Kidney capillary endothelial cell (primary cell): ENCODE measurements at regions not wholly inside any gene's neighbourhood (a gene's known extent, or its start where the extent isn't known, plus 50 kb on each side); places are given as distances from the start of the nearest gene placed in this dataset.
"Not testable (repeated sequence)": the region's sequence is repeated elsewhere in the genome, so short reads cannot be mapped to it uniquely, and the experiment has no call there.

ENCODE experiments used
- DNase-seq: peaks from one replicate; pipeline ENCODE4 v3.0.0-alpha.2; 2018; ENCODE audit warnings: low spot score

DNA sequence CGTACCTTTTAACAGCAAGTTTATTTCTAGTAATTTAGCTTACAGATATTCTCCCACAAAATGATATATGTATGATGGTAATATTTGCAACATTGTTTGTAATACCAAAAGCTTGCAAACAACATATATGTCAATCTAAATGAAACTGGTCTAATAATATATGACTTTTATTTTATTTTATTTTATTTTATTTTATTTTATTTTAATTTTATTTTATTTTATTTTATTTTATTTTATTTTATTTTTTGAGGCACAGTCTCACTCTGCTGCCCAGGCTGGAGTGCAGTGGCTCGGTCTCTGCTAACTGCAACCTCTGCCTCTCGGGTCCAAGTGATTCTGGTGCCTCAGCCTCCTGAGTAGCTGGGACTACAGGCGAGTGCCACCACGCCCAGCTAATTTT lies 94.6 kb upstream of the ABCA1 start:
- not testable (repeated sequence) for DNase-seq

DNA sequence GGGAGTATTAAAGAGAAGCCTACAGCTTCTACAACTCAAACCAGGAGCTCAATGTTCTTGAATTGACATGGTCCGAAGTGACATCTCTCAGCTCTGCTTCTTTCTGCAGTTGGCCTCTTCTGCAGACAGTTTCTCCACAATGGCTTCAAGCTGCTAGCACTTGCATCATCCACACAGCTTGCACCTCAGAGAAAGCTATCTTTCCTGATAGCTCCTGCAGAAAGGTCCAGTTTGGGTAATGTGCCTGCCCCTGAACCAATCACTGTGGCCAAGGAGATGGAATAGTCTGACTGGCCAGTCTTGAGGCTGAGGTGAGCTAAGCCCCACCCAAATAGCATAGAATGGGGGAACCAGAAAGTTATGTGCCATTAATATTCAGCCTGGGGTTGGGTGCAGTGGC lies 95.8 kb upstream of the ABCA1 start:
- DNase-seq: no peak

DNA sequence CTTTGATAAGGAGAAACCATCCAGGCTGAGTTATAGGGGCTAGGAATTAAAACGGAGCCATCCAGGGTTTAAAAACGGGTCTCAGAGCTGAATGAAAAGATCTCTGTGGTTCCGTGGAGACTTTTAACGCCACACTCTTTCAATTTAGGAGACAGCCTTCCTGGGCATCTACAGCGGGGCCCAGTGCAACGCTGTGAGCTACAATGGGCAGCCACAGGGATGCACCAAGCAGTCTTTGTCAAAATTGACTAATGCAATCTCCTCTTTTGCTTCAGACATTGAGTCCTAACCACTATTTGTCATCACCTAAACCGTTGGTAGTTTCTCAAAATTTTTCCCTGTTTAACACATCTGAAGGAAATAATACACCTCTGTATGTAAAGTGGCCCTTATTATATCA lies 96.6 kb upstream of the ABCA1 start:
- DNase-seq: no peak

DNA sequence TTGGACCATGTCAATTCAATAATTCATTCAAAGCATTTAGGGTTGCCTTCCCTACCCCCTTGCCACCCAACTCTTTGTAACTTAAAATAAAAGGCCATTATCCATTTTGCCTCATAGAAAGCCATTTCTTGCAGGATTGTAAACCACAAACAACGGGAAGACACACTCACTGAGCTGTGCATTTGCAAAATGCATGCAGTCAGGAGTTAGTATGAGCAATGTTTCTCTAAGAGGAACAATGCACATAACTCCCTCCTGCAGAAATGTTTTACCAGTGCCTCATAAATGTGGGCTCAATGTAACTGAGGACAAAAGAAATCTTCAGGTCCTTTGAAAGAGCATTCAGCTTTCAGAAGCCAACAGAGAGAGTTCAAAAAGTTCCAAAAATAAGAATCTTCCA lies 98.5 kb upstream of the ABCA1 start:
- no peak for DNase-seq

DNA sequence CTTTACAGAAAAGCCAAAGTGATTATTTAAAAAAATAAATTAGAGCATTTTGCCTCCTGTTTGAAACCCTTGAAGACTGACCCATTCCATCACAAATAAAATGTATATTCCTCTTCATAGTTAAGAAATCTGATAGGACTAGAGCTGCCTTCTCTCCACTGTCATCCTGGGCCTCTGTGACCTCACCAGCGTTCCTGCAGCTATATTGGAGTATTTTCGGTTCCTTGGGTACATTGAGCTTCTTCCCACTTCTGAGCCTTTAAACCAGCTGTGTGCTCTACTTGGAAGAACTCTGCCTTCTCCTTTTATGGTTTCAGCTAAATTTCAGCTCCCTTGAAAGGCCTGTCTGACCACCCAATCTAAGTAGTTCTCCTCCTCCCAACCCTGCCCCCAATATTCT lies 99.1 kb upstream of the ABCA1 start:
- no peak for DNase-seq

DNA sequence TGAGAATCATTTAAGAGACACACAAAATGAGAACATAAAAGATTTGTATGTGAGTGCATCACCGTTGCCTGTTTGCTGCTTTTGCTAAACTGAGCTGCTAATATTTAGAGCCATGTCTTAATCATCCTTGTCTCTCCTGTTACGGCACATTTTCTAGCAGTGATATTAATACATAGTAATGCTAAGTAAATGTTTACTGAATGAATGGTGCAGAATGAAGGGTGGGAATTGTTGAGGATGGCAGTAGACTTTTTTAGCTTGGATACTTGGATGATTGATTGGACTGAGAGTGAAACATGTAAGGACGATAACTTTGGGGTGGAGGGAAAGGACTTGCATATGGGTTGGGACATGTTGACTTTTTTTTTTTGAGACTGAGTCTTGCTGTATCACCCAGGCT lies 102.3 kb upstream of the ABCA1 start:
- DNase-seq: no peak

DNA sequence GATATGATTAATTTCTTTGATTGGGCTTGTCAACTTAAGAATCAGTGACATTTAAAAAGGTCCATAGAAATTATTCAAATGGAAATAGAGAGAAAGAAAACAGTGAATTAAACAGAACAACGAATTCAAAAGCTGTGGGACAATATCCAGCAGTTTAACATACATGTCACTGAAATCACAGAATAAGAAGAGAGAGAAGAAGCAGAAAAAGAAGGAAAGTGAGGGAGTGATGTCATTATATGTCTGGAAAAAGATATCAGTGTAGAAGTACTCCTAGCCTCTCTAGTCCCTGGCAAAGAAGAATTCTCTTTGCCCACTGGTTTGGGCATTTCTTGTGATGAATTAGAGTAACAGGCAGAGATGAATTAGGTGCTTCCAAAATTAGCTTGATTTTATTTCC lies 109.2 kb upstream of the ABCA1 start:
- no peak for DNase-seq

DNA sequence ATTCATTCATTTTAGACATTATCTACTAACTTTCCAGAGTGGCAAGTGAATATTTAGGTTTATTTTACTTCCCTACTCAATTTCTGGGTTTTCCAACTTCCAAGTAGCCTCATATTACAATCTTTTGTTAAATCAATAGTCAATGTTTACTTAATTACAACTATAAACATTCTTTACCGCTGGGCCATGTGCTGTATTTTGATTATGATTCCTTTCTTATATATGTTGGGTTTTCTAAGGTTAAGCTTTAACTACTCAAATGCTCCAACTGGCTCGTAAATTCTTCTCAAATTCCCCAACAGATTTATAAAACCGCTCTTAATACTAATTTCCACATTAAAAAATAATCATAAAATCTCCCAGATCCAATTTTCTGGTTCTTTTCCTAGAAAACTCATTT lies 110.1 kb upstream of the ABCA1 start:
- DNase-seq: no peak

DNA sequence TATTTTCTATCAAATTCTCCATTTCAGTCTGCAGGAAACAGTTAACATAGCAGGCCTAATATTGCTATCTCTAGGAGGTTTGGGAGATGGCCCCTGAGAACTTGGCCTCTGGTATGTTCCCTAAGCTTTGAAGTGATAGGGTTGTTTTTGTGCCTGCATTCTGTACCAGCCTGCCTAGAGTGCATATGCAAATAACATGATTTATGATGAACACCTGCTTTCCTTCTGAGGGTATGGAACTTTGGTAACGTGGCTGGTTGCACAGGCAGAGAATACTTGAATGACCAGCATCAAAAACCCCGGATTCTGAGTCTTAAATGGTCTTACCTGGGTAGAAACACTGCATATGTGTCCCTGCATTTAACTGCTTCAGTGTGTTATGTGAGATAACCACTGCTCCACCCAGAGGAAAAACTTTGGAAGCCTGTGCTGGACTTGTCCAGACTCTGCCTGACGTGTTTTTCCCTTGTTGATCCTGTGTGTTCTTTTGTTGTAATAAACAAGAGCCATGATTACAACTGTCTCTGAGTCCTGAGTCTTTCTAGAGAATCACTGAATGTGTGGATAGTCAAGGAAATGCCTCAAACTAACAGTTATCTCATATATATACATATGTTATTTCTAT lies 111.3 kb upstream of the ABCA1 start:
- no peak for DNase-seq

DNA sequence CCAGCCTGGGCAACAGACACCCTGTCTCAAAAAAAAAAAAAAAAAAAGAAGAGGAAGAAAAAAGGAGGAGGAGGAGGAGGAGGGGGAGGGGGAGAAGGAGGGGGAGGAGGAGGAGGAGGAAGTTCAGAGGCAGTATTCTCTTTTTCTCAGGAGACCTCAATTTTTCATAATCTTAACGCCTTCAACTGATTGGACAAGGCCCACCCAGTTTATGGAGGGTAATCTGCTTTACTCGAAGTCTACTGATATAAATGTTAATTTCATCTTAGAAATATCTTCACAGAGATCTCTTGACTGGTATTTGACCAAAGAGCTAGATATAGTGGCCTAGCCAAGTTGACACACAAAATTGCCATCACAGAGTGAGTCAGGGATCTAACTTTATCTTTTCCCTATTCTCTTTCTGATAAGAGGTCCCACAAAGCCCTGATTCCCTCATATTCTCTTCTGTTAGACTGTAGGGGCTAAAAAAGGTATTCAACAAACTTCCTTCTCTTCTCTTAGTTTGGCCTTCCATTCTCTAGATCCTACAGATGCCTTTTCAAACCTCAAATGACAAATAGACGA lies 115.5 kb upstream of the ABCA1 start:
- no peak for DNase-seq

DNA sequence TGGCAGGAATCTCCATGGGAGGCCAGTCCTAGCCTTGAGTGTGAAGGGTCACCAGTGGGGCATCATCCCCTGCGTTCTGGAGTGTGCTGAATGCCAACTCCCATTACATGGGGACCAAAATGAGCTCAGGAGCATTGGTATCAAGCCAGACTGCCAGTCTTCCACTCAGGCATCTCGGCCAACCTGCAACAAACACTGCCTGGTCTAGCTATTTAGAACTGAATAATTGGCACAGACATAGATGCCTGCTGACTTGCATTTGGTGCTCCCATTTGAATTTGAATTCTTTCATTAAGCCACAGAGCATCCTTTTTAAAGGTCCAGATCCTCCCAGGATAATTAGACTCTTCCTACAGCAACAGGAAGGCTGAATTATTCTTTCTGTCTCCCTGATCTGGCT lies 116.6 kb upstream of the ABCA1 start:
- DNase-seq: no peak

DNA sequence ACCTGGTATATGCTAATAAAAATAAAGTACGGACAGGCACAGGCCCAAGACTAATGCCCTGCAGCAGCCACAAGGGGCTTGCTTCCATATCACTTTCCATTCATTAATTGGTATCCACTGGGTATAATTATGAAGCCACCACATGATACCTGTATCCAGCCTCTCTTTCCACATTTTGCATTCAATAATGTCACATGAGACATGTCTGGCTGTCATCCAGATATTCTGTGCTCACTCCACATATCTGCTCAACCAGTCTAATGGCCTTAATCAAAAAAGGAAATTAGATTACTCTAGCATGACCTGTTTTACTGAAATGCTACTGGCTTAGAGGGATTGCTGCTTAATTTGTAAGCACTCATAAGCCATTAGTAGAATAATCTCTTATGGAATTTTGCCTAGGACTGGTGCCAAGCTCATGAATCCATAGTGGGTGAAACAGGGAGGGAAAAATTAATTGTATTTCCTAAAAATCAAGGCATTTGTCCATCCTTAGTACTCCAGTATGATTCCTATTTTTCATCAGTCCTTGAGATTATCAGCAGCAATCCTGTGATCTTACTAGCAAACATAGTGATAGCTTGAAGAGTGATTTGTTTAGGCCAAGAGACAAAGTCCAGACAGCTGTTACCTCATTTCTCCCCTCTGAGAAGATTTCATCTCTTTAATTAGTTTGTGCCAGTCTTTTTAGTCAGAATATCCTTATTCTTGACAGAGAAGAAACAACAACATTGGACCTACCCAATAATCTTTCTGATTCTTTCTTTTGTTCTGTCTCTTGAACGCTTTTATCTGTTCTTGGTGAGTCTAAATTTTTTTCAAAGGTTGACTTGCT lies 119.2 kb upstream of the ABCA1 start:
- DNase-seq: no peak

DNA sequence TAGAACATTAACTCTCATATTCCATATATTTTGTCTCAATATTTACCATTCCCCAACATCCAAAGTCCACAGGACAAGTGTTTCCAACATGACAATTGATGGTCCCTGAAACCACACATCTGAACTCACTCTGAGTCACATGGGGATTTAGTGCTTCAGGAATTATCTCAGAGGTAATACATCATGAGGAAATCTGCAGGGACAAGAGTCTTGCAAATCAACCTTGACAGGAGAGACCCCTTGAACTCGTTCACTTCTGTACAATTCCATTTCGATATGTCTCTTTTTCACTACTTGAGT lies 119.7 kb upstream of the ABCA1 start:
- no peak for DNase-seq

DNA sequence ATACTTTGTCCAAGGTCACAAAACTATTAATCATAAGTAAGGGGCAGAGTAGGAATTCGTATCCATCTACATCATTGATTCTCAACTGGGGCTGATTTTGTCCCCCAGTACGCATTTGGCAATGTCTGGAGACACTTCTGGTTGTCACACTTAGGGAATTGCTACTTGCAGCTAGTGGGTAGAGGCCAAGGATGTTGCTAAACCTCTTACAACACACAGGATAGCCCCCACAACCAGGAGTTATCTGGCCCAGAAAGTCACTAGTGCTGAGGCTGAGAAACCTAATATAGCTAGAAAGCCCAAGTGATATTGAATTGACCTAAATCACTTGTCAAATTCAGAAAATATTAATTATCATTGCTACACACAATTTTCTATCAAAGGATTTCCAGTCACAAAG lies 120.4 kb upstream of the ABCA1 start:
- DNase-seq: no peak

DNA sequence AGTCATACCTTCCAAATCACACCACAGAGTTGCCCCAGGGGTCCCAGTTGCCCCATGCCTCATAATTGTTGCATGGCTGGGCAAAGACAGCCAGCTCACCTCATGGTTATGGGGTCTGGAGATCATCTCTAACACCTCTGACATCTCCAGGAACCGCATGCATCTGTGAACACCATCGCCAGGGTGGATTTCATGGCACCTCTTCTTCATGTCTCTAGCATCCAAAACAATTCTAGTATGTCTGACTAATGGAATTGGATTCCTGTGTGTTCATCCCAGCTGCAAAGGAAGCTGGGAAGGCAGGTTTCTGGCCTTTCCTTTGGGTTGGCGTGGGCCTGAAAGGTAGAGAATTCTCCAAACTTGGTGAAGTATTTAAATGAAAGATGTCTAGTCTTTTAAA lies 122.3 kb upstream of the ABCA1 start:
- no peak for DNase-seq

DNA sequence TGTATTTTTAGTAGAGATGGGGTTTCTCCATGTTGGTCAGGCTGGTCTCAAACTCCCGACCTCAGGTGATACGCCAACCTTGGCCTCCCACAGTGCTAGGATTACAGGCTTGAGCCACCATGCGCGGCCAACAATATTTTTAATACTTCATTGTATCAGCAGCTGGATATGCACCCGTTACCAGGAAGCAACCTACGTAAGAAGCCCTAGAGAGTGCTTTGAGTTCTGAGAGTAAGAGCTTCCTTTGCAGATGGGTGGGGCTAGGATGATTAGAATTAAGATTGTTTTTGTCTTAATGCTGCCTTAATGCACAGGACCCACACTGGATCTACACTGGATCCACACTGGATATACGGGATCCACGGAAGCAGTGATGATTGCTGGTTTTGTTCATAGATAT lies 123.9 kb upstream of the ABCA1 start:
- DNase-seq: no peak

DNA sequence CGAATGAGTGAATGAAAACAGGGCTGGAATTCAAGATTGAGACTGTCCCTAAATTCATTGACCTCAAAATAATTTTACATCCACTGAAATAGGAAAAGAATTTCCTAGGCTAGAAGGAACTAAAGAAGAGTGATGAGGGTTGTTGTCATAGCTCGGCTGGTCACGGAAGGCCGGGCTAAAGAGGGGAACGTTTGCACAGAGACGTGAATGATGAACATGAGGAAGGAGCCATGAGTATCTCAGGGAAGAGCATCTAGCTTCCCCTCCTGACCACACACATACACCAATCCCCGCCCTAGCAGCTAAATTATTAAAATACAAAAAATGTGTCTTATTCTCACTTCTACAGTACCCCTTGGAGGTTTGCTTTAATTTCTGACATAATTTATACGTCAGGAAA lies 124.4 kb upstream of the ABCA1 start:
- no peak for DNase-seq

DNA sequence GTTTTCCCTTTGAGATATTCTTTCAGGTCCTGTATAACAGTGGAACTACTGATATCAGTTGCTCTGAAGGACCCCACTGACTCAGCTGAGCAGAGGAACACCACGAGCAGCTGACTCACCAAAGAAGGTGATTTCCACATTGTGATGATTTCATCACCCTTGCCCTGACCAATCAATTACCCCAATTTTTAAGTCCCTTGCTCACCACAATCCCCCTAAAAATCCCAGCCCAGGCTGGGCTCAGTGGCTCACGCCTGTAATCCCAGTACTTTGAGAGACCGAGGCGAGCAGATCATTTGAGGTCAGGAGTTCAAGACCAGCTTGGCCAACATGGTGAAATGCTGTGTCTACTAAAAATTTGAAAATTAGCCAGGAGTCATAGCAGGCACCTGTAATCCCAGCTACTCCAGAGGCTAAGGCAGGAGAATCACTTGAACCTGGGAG lies 125.3 kb upstream of the ABCA1 start:
- no peak for DNase-seq

DNA sequence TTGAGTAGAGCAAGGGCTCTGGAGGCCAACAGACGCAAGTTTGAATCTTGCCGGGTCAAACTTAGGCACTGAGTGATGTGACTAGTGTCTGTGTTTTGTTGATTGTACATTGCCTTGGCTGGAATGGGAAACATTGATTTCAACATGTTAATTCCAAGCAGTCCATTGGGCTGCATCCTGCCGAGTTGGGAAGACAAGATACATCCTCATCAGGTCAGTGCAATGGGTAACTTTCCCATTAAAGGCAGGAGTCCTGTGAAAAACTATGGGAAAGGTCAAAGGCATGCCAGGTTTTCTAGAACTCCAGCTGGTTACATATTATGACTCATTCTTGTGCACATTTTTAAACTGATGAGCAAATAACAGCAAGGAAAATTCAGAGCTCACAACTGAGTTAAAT lies 126.5 kb upstream of the ABCA1 start:
- no peak for DNase-seq

DNA sequence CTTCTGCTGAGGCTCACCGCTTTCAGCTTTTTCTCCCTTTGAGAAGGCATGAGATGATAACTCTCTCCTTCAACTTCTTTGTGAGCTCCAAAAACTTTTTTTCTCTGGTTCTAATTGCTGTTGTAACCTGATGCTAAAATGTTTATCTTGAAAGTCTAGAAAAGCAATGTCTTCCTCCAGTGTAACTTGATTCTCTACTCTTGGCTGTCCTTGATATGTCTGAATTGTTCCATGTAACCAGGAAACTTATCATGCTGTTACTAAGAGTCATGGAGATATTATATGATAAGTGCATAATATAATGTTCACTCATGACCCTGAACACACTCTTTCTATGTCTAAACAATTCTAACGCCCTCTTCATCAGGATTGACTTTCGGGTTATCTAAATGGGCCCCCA lies 128.0 kb upstream of the ABCA1 start:
- no peak for DNase-seq

DNA sequence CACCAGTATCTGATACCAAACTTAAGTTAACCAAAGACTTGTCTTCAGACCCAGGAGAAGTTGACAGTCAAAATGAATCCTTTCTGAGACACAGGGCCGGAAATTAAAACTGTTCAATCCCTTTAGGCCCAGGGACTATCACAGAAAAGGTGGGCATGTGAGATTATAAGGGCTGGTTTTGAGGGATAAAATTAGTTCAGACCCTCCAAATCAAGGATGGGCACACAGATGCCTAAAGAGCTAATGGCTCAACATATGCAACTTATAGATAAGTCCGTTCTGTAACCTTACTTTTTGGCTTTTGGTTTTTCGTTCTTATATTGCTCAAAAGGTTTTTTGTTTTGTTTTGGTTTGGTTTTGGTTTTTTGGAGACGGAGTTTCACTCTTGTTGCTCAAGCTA lies 129.6 kb upstream of the ABCA1 start:
- no peak for DNase-seq

DNA sequence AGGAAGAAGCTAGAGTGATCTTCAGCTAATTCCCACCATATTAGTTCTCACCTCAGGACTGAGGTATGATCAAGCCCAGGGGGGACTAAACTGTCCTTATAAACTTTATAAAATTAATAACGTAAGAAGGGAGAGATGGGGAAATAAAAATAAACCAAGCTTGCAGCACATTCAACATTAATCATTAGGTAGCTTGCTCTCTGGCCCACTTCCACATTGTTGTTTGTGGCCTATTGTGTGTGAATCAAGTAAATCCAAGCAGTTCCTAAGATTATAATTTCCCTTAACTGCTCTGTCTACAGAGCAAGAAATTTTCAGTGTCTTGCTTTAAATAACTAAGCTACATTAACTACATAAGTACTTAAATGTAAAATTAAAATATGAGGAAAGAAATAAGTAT lies 131.3 kb upstream of the ABCA1 start:
- no peak for DNase-seq

DNA sequence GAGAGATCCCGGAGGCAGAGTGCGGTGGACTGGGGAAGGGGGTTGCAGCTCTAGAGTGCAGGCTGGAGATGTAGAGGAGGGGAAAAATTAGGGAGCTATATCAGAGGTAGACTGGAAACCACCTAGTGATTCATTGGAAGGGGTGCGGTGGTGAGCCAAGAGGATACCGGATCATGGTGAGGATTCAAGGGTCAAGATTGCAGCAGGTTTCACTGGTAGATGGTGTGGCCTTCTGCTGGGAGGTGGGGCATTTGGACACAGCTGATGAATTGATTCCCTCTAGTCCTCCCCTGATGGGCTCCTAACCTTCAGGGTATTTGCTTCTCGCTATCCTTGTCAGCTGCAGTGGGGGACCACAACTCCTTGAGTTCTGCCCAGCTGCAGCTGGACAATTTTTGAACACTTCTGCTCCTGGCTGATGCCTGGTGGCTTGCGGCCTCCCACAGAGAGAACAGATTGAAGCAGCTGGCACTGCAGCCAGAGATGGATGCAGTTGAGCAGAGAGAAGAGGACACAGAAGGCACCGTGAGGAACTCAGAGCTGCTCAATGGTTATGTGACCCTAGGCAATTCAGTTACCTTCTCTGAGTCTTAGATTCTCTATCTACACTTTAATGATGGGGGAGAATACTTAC lies 134.4 kb upstream of the ABCA1 start:
- no peak for DNase-seq
